Inferior parietal cortex (tissue), 1 donor: ENCODE measurements at regions not wholly inside any gene's neighbourhood (a gene's known extent, or its start where the extent isn't known, plus 50 kb on each side); places are given as distances from the start of the nearest gene placed in this dataset.
"Not testable (repeated sequence)": the region's sequence is repeated elsewhere in the genome, so short reads cannot be mapped to it uniquely, and the experiment has no call there.

Experiments used
- DNase-seq: peaks from one replicate; pipeline ENCODE4 v3.0.0-alpha.2; 2016; ENCODE audit errors: extremely low spot score

DNA sequence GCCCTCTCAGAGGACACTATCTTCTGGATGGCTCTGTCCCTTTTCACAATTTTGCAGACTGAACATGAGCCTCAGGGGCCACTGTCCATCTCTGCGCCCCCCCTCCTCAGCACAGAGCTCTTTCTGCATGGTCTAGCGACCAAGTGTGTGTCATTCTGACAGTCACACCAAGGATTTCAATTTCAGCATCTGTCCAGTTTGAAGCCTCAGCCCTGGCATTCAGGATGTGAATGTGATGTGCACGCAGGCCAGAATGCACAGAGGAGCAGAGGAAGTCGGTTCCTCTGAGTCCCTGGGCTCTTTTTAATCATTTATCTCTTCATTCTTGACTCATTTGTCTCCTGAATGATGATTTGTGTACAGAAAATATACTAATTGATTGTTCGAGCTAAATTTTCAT, 102.0 kb upstream of the PWP1 start:
- DNase-seq = no peak

- DNase-seq = no peak
These were observed 101.0 kb upstream of the PWP1 start for GRCh38 chr12:107584563-107584962.

GRCh38 chr12:107586256-107586970, 99.2 kb upstream of the PWP1 start:
- DNase-seq = no peak

DNA sequence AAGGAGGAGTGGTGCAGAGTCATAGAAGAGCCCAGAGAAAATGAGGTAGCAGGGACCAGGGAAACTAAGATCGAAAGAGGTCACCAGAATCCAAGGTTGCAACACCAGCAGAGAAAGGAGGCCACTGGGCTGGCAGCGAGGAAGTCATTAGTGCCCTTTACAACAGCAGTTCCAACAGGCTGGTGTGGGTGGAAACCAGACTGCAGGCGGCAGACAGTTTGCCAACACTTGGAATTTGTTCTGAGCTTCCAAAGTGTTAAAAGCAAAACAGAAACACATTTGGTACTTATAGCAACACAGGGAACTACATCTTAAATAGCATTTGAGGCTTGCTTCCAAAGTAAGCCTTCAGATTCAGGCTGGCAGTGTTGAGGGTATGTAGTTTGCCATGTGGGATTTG, 95.2 kb upstream of the PWP1 start:
- peak; percentile 38 for DNase-seq

DNA sequence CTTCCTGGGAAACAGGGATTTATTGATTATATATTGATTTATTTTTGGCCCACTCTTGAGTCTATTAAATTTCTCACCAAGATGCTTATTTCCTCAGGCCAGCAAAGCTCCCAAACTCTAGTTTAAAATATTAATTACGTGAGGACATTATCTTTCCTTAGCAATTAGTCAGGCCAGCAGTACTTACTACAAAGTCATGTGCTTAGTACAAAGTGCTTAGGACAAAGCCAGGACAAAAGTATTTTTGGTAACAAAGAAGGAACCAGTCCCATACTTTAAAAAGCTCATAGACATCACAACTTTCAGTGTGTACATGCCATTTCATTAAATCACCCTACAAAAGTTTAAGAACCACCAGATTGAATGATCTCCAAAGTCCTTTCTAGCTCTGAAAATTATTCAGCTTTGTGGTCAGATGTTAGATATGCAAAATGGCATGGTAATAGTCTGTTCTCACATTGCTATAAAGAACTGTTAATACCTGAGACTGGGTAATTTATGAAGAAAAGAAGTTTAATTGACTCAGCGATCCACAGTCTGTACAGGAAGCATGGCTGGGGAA, 94.7 kb upstream of the PWP1 start:
- DNase-seq = no peak

DNA sequence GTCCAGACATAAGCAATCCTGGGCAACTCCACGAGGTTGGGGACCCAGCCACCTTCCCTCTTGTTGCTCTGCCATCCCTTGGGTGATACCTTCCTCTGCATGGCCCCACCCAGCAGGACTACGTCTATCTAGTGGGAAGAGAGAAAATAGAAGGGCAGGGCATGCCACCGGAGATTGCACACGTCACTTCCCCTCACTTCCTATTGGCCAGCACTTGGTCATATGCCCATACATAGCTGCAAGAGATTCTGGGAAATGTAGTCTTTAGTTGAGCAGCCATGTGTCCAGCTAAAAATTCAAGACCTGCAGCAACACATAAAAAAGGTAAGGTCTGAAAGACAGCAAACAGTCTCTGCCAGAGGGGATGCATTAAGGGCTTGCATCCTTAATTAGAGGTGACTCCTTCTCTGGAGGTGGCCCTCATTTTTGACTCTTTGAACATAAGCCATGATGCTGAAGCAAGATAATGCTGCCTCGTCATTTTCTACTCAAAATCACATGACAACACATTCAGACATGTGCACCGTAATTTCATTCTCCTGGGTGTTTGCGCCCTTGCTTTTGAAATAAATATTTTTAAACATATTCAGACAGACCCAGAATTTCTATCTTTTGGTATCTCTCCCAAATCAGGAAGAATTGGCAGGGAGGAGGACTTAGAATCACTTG, 91.8 kb upstream of the PWP1 start:
- no peak for DNase-seq

DNA sequence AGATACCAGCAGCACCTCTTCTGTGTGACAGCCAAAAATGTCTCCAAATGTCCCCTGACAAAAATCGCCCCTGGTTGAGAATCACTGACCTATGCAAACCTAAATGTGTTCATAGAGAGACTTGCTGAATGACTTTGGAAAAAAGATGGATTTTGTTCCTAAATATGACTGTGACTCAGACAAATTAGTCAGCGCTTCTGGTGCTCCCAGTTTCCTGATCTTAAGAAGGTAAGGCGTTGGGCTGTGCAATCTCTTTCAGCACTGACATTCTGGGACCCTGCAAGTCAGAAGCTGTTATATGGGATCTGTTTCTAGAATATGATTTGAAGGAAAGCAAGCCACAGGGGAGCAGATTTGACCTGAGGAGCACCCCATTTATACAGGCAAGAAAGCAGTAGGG, 90.6 kb upstream of the PWP1 start:
- no peak for DNase-seq

DNA sequence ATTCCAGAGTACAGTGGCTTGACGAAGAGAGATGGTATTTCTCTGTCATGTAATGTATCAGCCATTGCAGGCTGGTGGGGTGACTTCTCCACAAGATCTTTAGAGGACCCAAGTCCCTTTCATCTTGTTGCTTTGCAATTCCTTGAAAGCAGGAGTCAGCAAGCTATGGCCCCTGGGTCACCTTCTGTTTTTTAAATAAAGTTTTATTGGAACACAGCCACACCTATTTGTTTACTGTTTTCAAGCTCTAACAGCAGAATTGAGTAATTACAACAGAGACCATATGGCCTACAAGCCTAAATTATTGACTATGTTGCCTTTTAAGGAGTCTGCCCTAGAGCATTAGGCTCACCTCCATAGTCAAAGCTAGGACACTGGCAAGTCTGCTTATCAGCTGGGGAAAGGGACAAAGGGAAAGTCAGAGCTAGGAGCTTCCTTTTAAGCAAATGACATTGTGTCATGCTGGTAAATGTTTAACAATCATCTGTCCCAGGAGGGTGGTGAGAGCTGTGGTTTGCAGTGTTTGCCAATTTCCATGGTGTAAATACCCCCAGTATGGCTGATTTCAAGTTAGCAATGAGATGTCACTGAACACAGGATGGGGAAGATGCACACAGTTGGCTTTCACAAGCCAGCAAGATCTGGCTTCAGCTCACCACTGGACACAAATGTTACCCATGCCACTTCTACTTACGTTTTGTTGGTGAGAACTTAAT, 87.7 kb upstream of the PWP1 start:
- no peak for DNase-seq

DNA sequence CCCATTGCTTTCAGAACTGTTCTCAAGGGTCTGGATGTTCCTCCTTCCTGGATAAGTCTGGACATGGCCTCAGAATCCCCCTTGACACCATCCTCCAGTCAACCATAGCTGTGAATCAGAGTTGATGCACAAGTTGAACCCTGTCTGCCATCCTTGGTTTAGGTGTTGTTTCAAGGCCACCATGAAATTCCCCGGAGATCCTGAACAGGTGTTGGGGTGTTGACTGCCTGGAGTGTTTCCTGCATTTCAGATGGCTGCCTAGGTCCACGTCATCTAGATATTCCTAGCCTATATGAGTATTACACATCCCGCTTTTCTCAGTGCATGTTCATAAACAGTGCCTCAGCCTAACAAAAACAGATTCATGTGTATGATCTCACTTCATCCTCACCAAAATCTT, 86.7 kb upstream of the PWP1 start:
- no peak for DNase-seq

DNA sequence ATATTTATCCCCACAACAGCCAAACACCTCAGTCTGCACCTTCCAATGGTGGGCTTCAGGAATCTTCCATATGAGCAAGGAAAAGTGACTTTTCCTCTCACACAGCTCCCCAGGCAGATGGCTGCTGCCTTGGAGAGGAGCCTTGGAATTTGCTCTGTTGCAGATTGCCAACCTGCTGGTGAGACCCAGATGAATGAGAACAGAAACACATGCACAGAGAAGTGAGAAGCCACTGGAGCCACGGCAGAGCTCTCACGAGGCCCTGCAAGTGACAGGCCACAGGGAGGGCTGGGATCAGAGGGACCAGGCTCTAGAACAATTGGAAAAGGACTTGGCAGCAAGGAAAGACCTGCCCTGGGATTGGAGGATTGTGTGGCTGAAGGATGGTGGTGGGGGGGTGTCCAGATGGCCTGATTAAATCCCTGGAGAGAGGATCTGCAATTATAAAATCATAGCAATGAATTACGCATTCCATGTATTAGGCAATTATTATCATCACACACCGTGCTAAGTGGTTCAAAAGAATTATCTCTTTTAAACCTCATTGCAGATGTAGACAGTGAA, 84.9 kb upstream of the PWP1 start:
- DNase-seq = no peak

DNA sequence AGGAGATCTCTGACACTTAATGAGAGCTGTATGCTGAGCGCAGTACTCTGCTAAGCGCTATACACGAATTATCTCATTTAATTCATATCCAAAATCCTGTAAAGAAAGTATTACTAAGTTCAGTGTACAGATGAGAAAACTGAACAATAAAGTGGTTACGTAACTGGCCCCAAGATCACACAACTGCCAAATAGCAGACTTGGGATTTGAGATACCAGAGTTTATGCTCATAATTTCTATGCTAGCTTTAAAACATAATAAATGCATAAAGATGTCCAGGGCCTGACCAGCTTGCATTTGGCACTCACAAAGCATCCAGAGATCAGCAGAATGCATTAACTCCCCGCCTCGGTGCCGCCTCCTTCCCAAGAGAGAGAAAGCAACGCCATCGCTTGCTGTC, 83.2 kb upstream of the PWP1 start:
- no peak for DNase-seq

GRCh38 chr12:107605293-107605692, 80.3 kb upstream of the PWP1 start:
- no peak for DNase-seq

DNA sequence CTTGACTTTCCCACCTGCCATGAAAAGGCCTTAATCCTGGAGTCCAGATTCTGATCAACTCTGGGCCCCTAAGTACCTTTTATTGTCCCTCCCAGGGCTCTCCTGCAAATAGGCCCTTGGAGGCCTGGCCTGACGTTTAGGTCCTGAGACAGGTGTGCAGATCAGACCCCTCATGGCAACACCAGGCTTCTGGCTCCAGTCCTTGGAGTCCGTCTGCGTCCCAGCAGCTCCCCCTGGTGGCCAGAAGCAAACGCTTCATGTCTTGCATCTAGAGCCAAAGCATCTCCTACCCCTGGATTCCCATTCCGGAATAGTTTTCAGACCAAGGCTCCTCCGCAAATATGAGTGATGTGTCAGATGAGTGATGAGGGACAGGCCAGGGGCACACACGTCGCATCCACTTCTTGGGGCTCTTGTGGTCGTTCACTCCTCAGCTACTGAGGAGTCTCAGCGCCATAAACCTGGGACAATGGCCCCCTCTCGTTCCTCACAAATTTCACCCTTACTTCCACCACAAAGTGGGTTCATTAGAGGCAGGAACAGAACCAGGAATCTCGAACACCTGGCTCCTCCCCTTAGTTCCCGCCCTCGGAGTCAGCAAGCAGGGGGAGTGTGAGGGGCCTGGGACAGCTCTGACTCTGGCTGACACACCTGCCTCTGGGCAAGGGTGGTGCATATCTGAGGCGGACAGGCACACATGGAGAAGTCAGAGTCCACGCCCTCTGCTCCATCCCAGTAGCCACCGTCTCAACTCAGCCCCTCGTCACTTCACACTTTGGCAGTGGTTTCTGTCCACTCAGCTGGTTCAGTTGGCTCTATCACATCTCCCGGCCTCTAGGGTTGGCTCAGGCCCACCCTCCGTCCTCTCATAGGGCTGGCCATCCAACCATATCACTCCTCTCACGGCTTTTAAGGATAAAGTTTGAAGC, 77.9 kb upstream of the PWP1 start:
- peak; percentile 85 for DNase-seq

DNA sequence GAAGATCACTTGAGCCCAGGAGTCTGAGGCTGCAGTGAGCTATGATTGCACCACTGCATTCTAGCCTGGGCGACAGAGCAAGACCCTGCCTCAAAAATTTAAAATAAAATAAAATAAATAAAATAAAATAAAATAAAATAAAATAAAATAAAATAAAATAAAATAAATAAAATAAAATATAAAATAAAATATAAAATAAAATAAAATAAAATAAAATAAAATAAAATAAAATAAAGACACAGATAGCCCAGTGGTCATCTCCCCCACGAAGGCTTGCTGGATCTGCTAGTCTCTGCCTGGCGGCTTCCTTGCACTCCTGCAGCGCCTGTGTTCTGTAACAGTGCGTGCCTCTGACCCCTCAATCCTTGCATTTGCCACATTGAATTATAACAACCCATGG, 76.8 kb upstream of the PWP1 start:
- not testable (repeated sequence) for DNase-seq

GRCh38 chr12:107610021-107610859, 75.4 kb upstream of the PWP1 start:
- no peak for DNase-seq

DNA sequence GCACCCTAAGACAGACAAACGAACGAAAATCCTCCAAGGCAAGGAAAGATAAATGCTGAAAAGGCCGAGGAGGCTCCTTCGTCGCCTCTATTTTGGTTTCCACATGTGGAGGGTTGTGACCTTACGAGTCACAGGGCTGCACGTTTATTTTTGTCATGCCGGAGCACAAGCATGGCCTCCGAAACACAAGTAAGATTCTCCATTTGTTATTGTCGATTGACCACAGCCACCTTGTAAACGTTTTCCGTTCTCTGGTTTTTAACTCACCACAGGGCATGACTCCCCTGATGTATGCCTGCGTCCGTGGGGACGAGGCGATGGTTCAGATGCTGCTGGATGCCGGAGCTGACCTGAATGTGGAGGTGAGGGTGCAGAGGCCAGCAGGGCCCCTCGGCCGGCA, 73.1 kb upstream of the PWP1 start:
- DNase-seq = no peak

DNA sequence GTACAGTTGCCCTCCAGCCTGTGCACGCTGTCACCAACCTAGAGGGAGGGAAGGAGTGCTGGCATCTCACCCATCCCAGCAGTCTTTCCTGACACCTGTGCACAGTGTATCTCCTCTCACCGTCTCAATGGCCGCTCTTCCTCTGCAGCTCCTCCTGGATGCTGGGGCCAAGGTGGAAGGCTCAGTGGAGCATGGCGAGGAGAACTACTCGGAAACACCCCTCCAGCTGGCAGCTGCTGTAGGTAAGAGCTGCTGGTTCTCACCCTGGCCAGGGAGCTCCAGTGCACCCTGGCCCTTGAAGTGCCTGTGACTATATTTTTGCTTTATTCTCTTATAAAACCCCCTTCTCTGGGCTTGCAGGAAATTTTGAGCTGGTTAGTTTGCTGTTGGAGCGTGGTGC, 68.7 kb upstream of the PWP1 start:
- no peak for DNase-seq

DNA sequence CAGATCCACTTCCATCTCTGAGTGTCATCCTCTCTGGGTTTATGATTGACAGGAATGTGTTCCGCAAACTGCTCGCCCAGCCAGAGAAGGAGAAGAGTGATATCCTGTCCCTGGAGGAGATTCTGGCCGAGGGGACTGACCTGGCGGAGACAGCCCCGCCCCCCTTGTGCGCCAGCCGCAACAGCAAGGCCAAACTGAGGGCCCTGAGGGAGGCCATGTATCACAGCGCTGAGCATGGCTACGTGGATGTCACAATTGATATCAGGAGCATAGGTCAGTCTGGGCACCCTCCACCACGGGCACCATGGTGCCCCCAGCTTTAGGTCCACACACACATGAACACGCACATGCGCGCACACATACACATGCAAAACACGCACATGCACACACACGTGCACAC, 67.5 kb upstream of the PWP1 start:
- DNase-seq = no peak

DNA sequence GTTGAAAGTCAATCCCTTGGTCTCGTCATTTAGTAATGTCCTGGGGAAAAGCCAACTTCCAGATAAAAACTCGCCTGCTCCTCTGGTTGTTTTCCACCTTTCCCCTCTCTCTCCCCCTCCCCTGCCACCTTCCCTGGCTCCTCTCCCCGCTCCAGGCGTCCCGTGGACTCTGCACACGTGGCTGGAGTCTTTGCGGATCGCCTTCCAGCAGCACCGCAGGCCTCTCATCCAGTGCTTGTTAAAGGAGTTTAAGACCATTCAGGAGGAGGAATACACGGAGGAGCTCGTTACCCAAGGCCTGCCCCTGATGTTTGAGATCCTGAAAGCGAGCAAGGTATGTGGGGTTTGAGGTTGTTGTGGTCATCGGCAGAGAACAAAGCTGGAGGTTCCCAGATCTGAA, 65.8 kb upstream of the PWP1 start:
- no peak for DNase-seq

DNA sequence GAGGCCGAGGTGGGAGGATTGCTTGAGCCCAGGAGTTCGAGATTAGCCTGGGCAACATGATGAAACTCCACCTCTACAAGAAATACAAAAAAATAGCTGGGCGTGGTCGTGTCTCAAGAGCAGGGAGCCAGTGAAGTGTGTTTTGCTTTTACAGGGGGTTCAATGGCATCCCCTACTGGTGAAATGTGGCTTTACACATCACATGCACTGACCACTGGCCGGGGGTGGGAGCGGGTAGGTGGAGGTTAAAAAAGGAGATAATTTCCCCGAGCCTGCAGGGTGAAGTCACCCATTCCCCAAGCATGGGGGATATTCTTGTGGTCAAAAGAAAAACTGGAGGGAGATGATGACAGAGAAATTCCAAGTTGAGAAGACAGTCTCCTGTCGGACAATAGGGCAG, 63.6 kb upstream of the PWP1 start:
- no peak for DNase-seq
